Vagina (tissue), 2 donors: ENCODE measurements at regions not wholly inside any gene's neighbourhood (a gene's known extent, or its start where the extent isn't known, plus 50 kb on each side); places are given as distances from the start of the nearest gene placed in this dataset.

ENCODE experiments used
- DNase-seq, 2 donors: peaks; one replicate each; pipeline ENCODE4 v3.0.0-alpha.2; 2017; ENCODE audit errors: extremely low spot score in 2 of 2
- H3K27ac ChIP-seq: fragments of 200-600 bp; sonication (generic); one replicate; pipeline ENCODE4 v1.5.1; 2019
- H3K27me3 ChIP-seq: fragments of 200-600 bp; sonication (generic); one replicate; pipeline ENCODE4 v1.5.1; 2019
- H3K36me3 ChIP-seq, 2 donors: fragments of 200-600 bp; sonication (generic); one replicate each; pipeline ENCODE4 v1.5.1; 2017 to 2019
- H3K4me1 ChIP-seq: fragments of 200-600 bp; sonication (generic); one replicate; pipeline ENCODE4 v1.5.1; 2019
- H3K4me3 ChIP-seq, 2 donors: fragments of 200-600 bp; sonication (generic); 1 replicate in 1 of 2; 2 replicates in 1 of 2; pipeline ENCODE4 v1.5.1; 2016 to 2019
- H3K9me3 ChIP-seq: fragments of 200-600 bp; sonication (generic); one replicate; pipeline ENCODE4 v1.5.1; 2019
- CTCF ChIP-seq, 3 experiments: fragments of 450-650 bp in 2 of 3; fragments of 200-600 bp in 1 of 3; sonication (generic) in 1 of 3; IDR thresholded peaks; one replicate each; pipeline ENCODE4 v1.5.1; 2017 to 2019; ENCODE audit warnings: antibody characterized with exemption in 3 of 3, mild to moderate bottlenecking in 2 of 3, moderate library complexity in 2 of 3
- POLR2A ChIP-seq, 2 donors: fragments of 450-650 bp; IDR thresholded peaks; one replicate each; pipeline ENCODE4 v1.6.1; 2017; ENCODE audit warnings: antibody characterized with exemption in 2 of 2, mild to moderate bottlenecking in 2 of 2, moderate library complexity in 2 of 2
- POLR2AphosphoS5 ChIP-seq, 2 donors: sonication (generic); formaldehyde crosslinking; IDR thresholded peaks; one replicate each; pipeline ENCODE4 v1.9.0; 2017; ENCODE audit warnings: antibody characterized with exemption in 2 of 2, mild to moderate bottlenecking in 2 of 2, low read depth in 1 of 2; ENCODE audit not compliant: insufficient read depth in 1 of 2
- intact Hi-C: fragments of 100-400 bp; cut with DNase I; formaldehyde crosslinking; loops from one replicate; pipeline ENCODE4 v1.15.1; 2023

- H3K36me3 ChIP-seq: no peaks in the 10 kb centered on the region
- H3K4me1 ChIP-seq: peaks cover 7% of the 10 kb centered on the region
- H3K27ac ChIP-seq: no peak overlapping the region
- TF ChIP-seq CTCF (IDR thresholded peaks at IDR 0.05) (no peak), POLR2AphosphoS5 (IDR thresholded peaks at IDR 0.05; ENCODE audit: insufficient read depth in 1 of 2, low read depth in 1 of 2) (peak; percentile 70 to 75)
- intact Hi-C loops: no loop called here
- no peaks in the 10 kb centered on the region for H3K27me3 ChIP-seq
- H3K9me3 ChIP-seq: no peaks in the 10 kb centered on the region
- no peak for DNase-seq
- H3K4me3 ChIP-seq: no peak overlapping the region
These were observed 105.9 kb upstream of the SLC45A1 start for GRCh38 chr1:8211883-8212579.

GRCh38 chr1:8211251-8211882, 106.5 kb upstream of the SLC45A1 start:
- intact Hi-C loops: no loop called here

GRCh38 chr1:8207202-8207601, 110.7 kb upstream of the SLC45A1 start:
- Histone ChIP-seq H3K9me3 (no peaks in the 10 kb centered on the region), H3K27me3 (no peaks in the 10 kb centered on the region), H3K4me3 (no peak overlapping the region), H3K36me3 (no peaks in the 10 kb centered on the region), H3K4me1 (peaks cover 32% of the 10 kb centered on the region), H3K27ac (no peak overlapping the region)
- intact Hi-C loops: no loop called here
- TF ChIP-seq POLR2A (IDR thresholded peaks at IDR 0.05) (no peak), POLR2AphosphoS5 (IDR thresholded peaks at IDR 0.05; ENCODE audit: insufficient read depth in 1 of 2, low read depth in 1 of 2) (no peak), CTCF (IDR thresholded peaks at IDR 0.05) (no peak)
- no peak for DNase-seq

More at GRCh38 chr1:8211251-8211882, 106.5 kb upstream of the SLC45A1 start:
- H3K4me3 ChIP-seq: no peak overlapping the region
- TF ChIP-seq POLR2AphosphoS5 (IDR thresholded peaks at IDR 0.05; ENCODE audit: insufficient read depth in 1 of 2, low read depth in 1 of 2) (no peak), CTCF (IDR thresholded peaks at IDR 0.05) (no peak)
- no peaks in the 10 kb centered on the region for H3K9me3 ChIP-seq
- peaks cover under 1% of the 10 kb centered on the region for H3K4me1 ChIP-seq
- no peak for DNase-seq
- no peaks in the 10 kb centered on the region for H3K36me3 ChIP-seq
- H3K27me3 ChIP-seq: no peaks in the 10 kb centered on the region
- no peak overlapping the region for H3K27ac ChIP-seq

- H3K27me3 ChIP-seq: no peaks in the 10 kb centered on the region
- intact Hi-C loops: no loop called here
- no peaks in the 10 kb centered on the region for H3K36me3 ChIP-seq
- H3K9me3 ChIP-seq: no peaks in the 10 kb centered on the region
- peaks cover 40% of the 10 kb centered on the region for H3K4me1 ChIP-seq
- no peak overlapping the region for H3K27ac ChIP-seq
- TF ChIP-seq POLR2AphosphoS5 (IDR thresholded peaks at IDR 0.05; ENCODE audit: insufficient read depth in 1 of 2, low read depth in 1 of 2): no peak
- no peak for TF ChIP-seq CTCF (IDR thresholded peaks at IDR 0.05)
- no peak for TF ChIP-seq POLR2A (IDR thresholded peaks at IDR 0.05)
- no peak overlapping the region for H3K4me3 ChIP-seq
- DNase-seq: no peak
These were observed 111.5 kb upstream of the SLC45A1 start for GRCh38 chr1:8206391-8206790.

GRCh38 chr1:8205771-8206170, 112.1 kb upstream of the SLC45A1 start:
- H3K27me3 ChIP-seq: no peaks in the 10 kb centered on the region
- H3K36me3 ChIP-seq: no peaks in the 10 kb centered on the region
- no peak overlapping the region for H3K4me3 ChIP-seq
- H3K27ac ChIP-seq: peak overlapping the region; percentile 88
- H3K9me3 ChIP-seq: no peaks in the 10 kb centered on the region
- peaks cover 41% of the 10 kb centered on the region for H3K4me1 ChIP-seq
- DNase-seq: no peak
- no peak for TF ChIP-seq POLR2A (IDR thresholded peaks at IDR 0.05)
- TF ChIP-seq POLR2AphosphoS5 (IDR thresholded peaks at IDR 0.05; ENCODE audit: insufficient read depth in 1 of 2, low read depth in 1 of 2): no peak
- TF ChIP-seq CTCF (IDR thresholded peaks at IDR 0.05): no peak
- intact Hi-C loops: no loop called here
